ENCODE measurements at regions not wholly inside any gene's neighbourhood (a gene's known extent, or its start where the extent isn't known, plus 50 kb on each side); places are given as distances from the start of the nearest gene placed in this dataset.

GRCh38 chr11:91819777-91820176, 404.8 kb upstream of the FAT3 start:
- Histone ChIP-seq H3K9me3 (ENCODE audit: control insufficient read depth in 3 of 3, low read length in 3 of 3) (no peaks in the 10 kb centered on the region), H3K36me3 (ENCODE audit: control insufficient read depth in 3 of 3, insufficient read depth in 3 of 3, low read length in 3 of 3) (no peaks in the 10 kb centered on the region), H3K27ac (ENCODE audit: low read depth, low read length) (no peak overlapping the region), H3K9ac (ENCODE audit: low read depth in 1 of 3, low read length in 3 of 3) (no peak overlapping the region), H3K4me3 (ENCODE audit: low read length in 3 of 3) (no peak overlapping the region), H3K27me3 (ENCODE audit: control insufficient read depth in 3 of 3, insufficient read depth in 3 of 3, low read length in 3 of 3) (no peaks in the 10 kb centered on the region), H3K4me1 (ENCODE audit: control insufficient read depth in 3 of 3, insufficient read depth in 3 of 3, low read length in 3 of 3) (no peaks in the 10 kb centered on the region)

GRCh38 chr11:91819195-91819594, 405.4 kb upstream of the FAT3 start:
- Histone ChIP-seq H3K9ac (ENCODE audit: low read depth in 1 of 3, low read length in 3 of 3) (no peak overlapping the region), H3K36me3 (ENCODE audit: control insufficient read depth in 3 of 3, insufficient read depth in 3 of 3, low read length in 3 of 3) (no peaks in the 10 kb centered on the region), H3K9me3 (ENCODE audit: control insufficient read depth in 3 of 3, low read length in 3 of 3) (no peaks in the 10 kb centered on the region), H3K4me1 (ENCODE audit: control insufficient read depth in 3 of 3, insufficient read depth in 3 of 3, low read length in 3 of 3) (no peaks in the 10 kb centered on the region), H3K27ac (ENCODE audit: low read depth, low read length) (no peak overlapping the region), H3K4me3 (ENCODE audit: low read length in 3 of 3) (no peak overlapping the region), H3K27me3 (ENCODE audit: control insufficient read depth in 3 of 3, insufficient read depth in 3 of 3, low read length in 3 of 3) (no peaks in the 10 kb centered on the region)

GRCh38 chr11:91817996-91818395, 406.6 kb upstream of the FAT3 start:
- Histone ChIP-seq H3K27me3 (ENCODE audit: control insufficient read depth in 3 of 3, insufficient read depth in 3 of 3, low read length in 3 of 3) (no peaks in the 10 kb centered on the region), H3K4me3 (ENCODE audit: low read length in 3 of 3) (no peak overlapping the region), H3K9me3 (ENCODE audit: control insufficient read depth in 3 of 3, low read length in 3 of 3) (no peaks in the 10 kb centered on the region), H3K27ac (ENCODE audit: low read depth, low read length) (no peak overlapping the region), H3K4me1 (ENCODE audit: control insufficient read depth in 3 of 3, insufficient read depth in 3 of 3, low read length in 3 of 3) (no peaks in the 10 kb centered on the region), H3K9ac (ENCODE audit: low read depth in 1 of 3, low read length in 3 of 3) (no peak overlapping the region), H3K36me3 (ENCODE audit: control insufficient read depth in 3 of 3, insufficient read depth in 3 of 3, low read length in 3 of 3) (no peaks in the 10 kb centered on the region)

- Histone ChIP-seq H3K4me1 (ENCODE audit: control insufficient read depth in 3 of 3, insufficient read depth in 3 of 3, low read length in 3 of 3) (no peaks in the 10 kb centered on the region), H3K9ac (ENCODE audit: low read depth in 1 of 3, low read length in 3 of 3) (no peak overlapping the region), H3K9me3 (ENCODE audit: control insufficient read depth in 3 of 3, low read length in 3 of 3) (no peaks in the 10 kb centered on the region), H3K4me3 (ENCODE audit: low read length in 3 of 3) (no peak overlapping the region), H3K27ac (ENCODE audit: low read depth, low read length) (no peak overlapping the region), H3K36me3 (ENCODE audit: control insufficient read depth in 3 of 3, insufficient read depth in 3 of 3, low read length in 3 of 3) (no peaks in the 10 kb centered on the region), H3K27me3 (ENCODE audit: control insufficient read depth in 3 of 3, insufficient read depth in 3 of 3, low read length in 3 of 3) (no peaks in the 10 kb centered on the region)
Measured at GRCh38 chr11:91813263-91813662, 411.4 kb upstream of the FAT3 start.

GRCh38 chr11:91810871-91811270, 413.7 kb upstream of the FAT3 start:
- Histone ChIP-seq H3K4me1 (ENCODE audit: control insufficient read depth in 3 of 3, insufficient read depth in 3 of 3, low read length in 3 of 3) (no peaks in the 10 kb centered on the region), H3K27ac (ENCODE audit: low read depth, low read length) (no peak overlapping the region), H3K36me3 (ENCODE audit: control insufficient read depth in 3 of 3, insufficient read depth in 3 of 3, low read length in 3 of 3) (no peaks in the 10 kb centered on the region), H3K9ac (ENCODE audit: low read depth in 1 of 3, low read length in 3 of 3) (no peak overlapping the region), H3K27me3 (ENCODE audit: control insufficient read depth in 3 of 3, insufficient read depth in 3 of 3, low read length in 3 of 3) (no peaks in the 10 kb centered on the region), H3K4me3 (ENCODE audit: low read length in 3 of 3) (no peak overlapping the region), H3K9me3 (ENCODE audit: control insufficient read depth in 3 of 3, low read length in 3 of 3) (no peaks in the 10 kb centered on the region)

- Histone ChIP-seq H3K36me3 (ENCODE audit: control insufficient read depth in 3 of 3, insufficient read depth in 3 of 3, low read length in 3 of 3) (no peaks in the 10 kb centered on the region), H3K27me3 (ENCODE audit: control insufficient read depth in 3 of 3, insufficient read depth in 3 of 3, low read length in 3 of 3) (no peaks in the 10 kb centered on the region), H3K9me3 (ENCODE audit: control insufficient read depth in 3 of 3, low read length in 3 of 3) (no peaks in the 10 kb centered on the region), H3K4me3 (ENCODE audit: low read length in 3 of 3) (no peak overlapping the region), H3K27ac (ENCODE audit: low read depth, low read length) (no peak overlapping the region), H3K9ac (ENCODE audit: low read depth in 1 of 3, low read length in 3 of 3) (no peak overlapping the region), H3K4me1 (ENCODE audit: control insufficient read depth in 3 of 3, insufficient read depth in 3 of 3, low read length in 3 of 3) (no peaks in the 10 kb centered on the region)
Measured at GRCh38 chr11:91805293-91805692, 419.3 kb upstream of the FAT3 start.

- H3K27me3 ChIP-seq (ENCODE audit: control insufficient read depth in 3 of 3, insufficient read depth in 3 of 3, low read length in 3 of 3): no peaks in the 10 kb centered on the region
- H3K4me3 ChIP-seq (ENCODE audit: low read length in 3 of 3): no peak overlapping the region
- H3K9me3 ChIP-seq (ENCODE audit: control insufficient read depth in 3 of 3, low read length in 3 of 3): no peaks in the 10 kb centered on the region
- H3K27ac ChIP-seq (ENCODE audit: low read depth, low read length): no peak overlapping the region
- no peaks in the 10 kb centered on the region for H3K36me3 ChIP-seq (ENCODE audit: control insufficient read depth in 3 of 3, insufficient read depth in 3 of 3, low read length in 3 of 3)
- H3K9ac ChIP-seq (ENCODE audit: low read depth in 1 of 3, low read length in 3 of 3): no peak overlapping the region
- H3K4me1 ChIP-seq (ENCODE audit: control insufficient read depth in 3 of 3, insufficient read depth in 3 of 3, low read length in 3 of 3): no peaks in the 10 kb centered on the region
Measured at GRCh38 chr11:91804042-91804441, 420.6 kb upstream of the FAT3 start.

GRCh38 chr11:91802475-91802874, 422.1 kb upstream of the FAT3 start:
- no peak overlapping the region for H3K4me3 ChIP-seq (ENCODE audit: low read length in 3 of 3)
- no peaks in the 10 kb centered on the region for H3K36me3 ChIP-seq (ENCODE audit: control insufficient read depth in 3 of 3, insufficient read depth in 3 of 3, low read length in 3 of 3)
- H3K9me3 ChIP-seq (ENCODE audit: control insufficient read depth in 3 of 3, low read length in 3 of 3): no peaks in the 10 kb centered on the region
- H3K27me3 ChIP-seq (ENCODE audit: control insufficient read depth in 3 of 3, insufficient read depth in 3 of 3, low read length in 3 of 3): no peaks in the 10 kb centered on the region
- H3K27ac ChIP-seq (ENCODE audit: low read depth, low read length): no peak overlapping the region
- no peaks in the 10 kb centered on the region for H3K4me1 ChIP-seq (ENCODE audit: control insufficient read depth in 3 of 3, insufficient read depth in 3 of 3, low read length in 3 of 3)
- no peak overlapping the region for H3K9ac ChIP-seq (ENCODE audit: low read depth in 1 of 3, low read length in 3 of 3)

- Histone ChIP-seq H3K4me3 (ENCODE audit: low read length in 3 of 3) (no peak overlapping the region), H3K36me3 (ENCODE audit: control insufficient read depth in 3 of 3, insufficient read depth in 3 of 3, low read length in 3 of 3) (no peaks in the 10 kb centered on the region), H3K27me3 (ENCODE audit: control insufficient read depth in 3 of 3, insufficient read depth in 3 of 3, low read length in 3 of 3) (no peaks in the 10 kb centered on the region), H3K4me1 (ENCODE audit: control insufficient read depth in 3 of 3, insufficient read depth in 3 of 3, low read length in 3 of 3) (no peaks in the 10 kb centered on the region), H3K27ac (ENCODE audit: low read depth, low read length) (no peak overlapping the region), H3K9ac (ENCODE audit: low read depth in 1 of 3, low read length in 3 of 3) (no peak overlapping the region), H3K9me3 (ENCODE audit: control insufficient read depth in 3 of 3, low read length in 3 of 3) (no peaks in the 10 kb centered on the region)
Measured at GRCh38 chr11:91800208-91800914, 424.3 kb upstream of the FAT3 start.

GRCh38 chr11:91798240-91798639, 426.4 kb upstream of the FAT3 start:
- no peak overlapping the region for H3K9ac ChIP-seq (ENCODE audit: low read depth in 1 of 3, low read length in 3 of 3)
- peaks cover 0 to 2% (median 0%) of the 10 kb centered on the region in 3 donors for H3K4me1 ChIP-seq (ENCODE audit: control insufficient read depth in 3 of 3, insufficient read depth in 3 of 3, low read length in 3 of 3)
- H3K4me3 ChIP-seq (ENCODE audit: low read length in 3 of 3): no peak overlapping the region
- no peaks in the 10 kb centered on the region for H3K9me3 ChIP-seq (ENCODE audit: control insufficient read depth in 3 of 3, low read length in 3 of 3)
- no peaks in the 10 kb centered on the region for H3K27me3 ChIP-seq (ENCODE audit: control insufficient read depth in 3 of 3, insufficient read depth in 3 of 3, low read length in 3 of 3)
- no peaks in the 10 kb centered on the region for H3K36me3 ChIP-seq (ENCODE audit: control insufficient read depth in 3 of 3, insufficient read depth in 3 of 3, low read length in 3 of 3)
- no peak overlapping the region for H3K27ac ChIP-seq (ENCODE audit: low read depth, low read length)

Measured in skeletal muscle tissue (tissue), 3 donors.